HG02759 (cell line): ENCODE measurements at regions not wholly inside any gene's neighbourhood (a gene's known extent, or its start where the extent isn't known, plus 50 kb on each side); places are given as distances from the start of the nearest gene placed in this dataset.
"Not testable (repeated sequence)": the region's sequence is repeated elsewhere in the genome, so short reads cannot be mapped to it uniquely, and the experiment has no call there.

Experiments used
- ATAC-seq: cut with Tn5 transposase; IDR thresholded peaks from one replicate; pipeline ENCODE4 v1.9.1; 2021; ENCODE audit warnings: mild to moderate bottlenecking, moderate library complexity; ENCODE audit not compliant: unreplicated experiment

DNA sequence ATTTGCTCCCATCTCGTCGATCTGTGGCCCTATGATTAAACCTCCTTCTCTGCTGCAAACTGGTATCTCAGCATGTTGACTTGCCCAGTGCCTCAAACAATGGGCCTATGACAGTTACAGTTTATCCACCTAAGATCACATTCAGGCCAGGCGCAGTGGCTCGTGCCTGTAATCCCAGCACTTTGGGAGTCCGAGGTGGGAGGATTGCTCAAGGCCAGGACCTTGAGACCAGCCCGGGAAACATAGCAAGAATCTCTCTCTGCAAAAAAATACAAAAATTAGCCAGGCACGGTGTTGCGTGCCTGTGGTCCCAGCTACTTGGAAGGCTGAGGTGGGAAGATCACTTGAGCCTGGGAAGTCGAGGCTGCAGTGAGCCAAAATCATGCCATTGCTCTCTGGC lies 79.8 kb upstream of the ADGRL1 start:
- ATAC-seq: not testable (repeated sequence)

DNA sequence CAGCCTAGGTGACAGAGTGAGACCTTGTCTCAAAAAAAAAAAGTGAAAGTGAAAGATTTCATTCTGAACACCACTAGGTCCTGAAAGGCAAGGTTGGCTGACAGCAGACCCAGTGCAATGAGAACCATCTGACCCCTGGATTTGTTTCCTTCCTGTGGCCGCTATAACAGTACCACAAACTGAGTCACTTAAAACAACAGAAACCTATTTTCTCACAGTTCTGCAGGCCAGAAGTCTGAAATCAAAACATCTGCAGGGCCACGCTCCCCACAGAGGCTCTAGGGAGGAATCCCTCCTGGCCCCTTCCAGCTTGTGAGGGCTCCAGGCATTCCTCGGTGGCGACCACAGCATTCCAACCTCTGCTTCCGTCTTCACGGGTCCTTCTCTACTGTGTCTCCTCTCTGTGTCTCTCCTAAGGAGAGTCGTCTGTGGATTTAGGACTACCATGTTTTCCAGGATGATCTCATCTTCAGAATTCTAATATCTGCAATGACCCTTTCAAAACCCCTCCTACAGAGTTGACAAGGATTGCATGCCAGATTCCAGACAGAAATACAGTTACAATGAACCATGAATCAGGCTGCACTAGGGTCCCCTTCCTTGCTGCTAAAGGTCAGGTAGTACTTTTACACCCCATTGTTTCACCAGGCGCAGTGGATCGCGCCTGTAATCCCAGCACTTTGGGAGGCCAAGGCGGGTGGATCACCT lies 78.0 kb upstream of the ADGRL1 start:
- ATAC-seq: peak; percentile 73

DNA sequence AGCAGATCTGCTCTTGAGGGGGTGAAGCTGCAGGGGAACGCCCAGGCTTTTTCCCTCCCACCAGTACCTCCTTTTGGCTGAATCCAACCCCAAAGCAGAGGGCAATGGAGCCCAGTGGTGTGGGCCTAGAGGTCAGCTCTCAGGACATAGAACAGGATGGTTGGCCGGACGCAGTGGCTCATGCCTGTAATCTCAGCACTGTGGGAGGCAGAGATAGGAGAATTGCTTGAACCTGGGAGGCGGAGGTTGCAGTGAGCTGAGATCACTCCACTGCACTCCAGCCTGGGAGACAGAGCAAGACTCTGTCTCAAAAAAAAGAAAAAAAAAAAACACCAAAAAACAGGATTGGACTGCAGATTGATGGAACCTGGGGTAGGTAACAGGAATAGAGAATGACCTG lies 73.3 kb upstream of the ADGRL1 start:
- not testable (repeated sequence) for ATAC-seq

GRCh38 chr19:14277608-14278007 lies 71.6 kb upstream of the ADGRL1 start:
- ATAC-seq: no peak

- not testable (repeated sequence) for ATAC-seq
These were observed 69.9 kb upstream of the ADGRL1 start for GRCh38 chr19:14275823-14276222.

DNA sequence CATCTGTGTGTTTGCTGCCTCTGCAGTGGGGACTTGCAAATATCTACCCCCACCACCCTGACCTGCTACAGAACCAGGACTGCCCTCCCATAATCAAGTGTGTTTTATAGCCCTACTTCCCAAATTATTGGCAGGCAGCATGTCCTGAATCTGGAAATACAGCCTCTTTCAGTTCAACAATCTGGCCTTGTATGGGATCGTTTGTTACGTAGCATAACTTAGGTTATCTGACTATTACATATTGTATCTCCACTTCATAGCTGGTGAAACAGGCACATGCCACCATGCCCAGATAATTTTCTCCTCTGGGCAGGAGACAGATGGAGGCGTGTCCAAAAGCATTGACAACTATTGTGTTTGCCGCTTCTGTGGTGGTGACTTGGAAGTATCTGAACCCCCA lies 66.7 kb upstream of the ADGRL1 start:
- no peak for ATAC-seq

- ATAC-seq: no peak
These were observed 65.9 kb upstream of the ADGRL1 start for GRCh38 chr19:14271840-14272239.

GRCh38 chr19:14270557-14270956 lies 64.6 kb upstream of the ADGRL1 start:
- not testable (repeated sequence) for ATAC-seq

- ATAC-seq: no peak
These were observed 61.3 kb upstream of the ADGRL1 start for GRCh38 chr19:14267224-14267741.

DNA sequence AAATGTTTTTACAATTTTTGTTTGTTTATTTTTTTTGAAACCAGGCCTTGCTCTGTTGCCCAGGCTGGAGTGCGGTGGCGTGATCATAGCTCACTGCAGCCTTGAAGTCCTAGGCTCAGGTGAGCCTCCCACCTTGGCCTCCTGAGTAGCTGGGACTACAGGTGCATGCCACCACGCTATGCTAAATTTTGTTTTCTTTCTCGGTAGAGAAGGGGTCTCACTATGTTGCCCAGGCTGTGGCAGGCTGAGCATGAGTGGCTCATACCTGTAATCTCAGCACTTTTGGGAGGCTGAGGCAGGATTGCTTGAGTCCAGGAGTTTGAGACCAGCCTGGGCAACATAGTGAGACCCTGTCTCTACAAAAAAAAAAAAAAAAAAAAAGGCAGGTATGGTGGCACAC lies 60.2 kb upstream of the ADGRL1 start:
- ATAC-seq: not testable (repeated sequence)

GRCh38 chr19:14265290-14266036 lies 59.5 kb upstream of the ADGRL1 start:
- ATAC-seq: no peak

GRCh38 chr19:14255902-14256649 lies 50.1 kb upstream of the ADGRL1 start:
- ATAC-seq: not testable (repeated sequence)
